Kidney (tissue), 13 donors: ENCODE measurements at regions not wholly inside any gene's neighbourhood (a gene's known extent, or its start where the extent isn't known, plus 50 kb on each side); places are given as distances from the start of the nearest gene placed in this dataset.

Experiments
- DNase-seq, 5 donors: peaks; one replicate each; pipeline ENCODE4 v3.0.0-alpha.2; 2013 to 2020
- FAIRE-seq: peaks from 2 replicates; lab custom pipeline; 2012; peaks lifted over from hg19 to GRCh38; lab: Jason Lieb, UNC
- H3K27ac ChIP-seq, 2 donors: one replicate each; pipeline ENCODE4 v1.7.0; 2013; ENCODE audit warnings: low read depth in 2 of 2, low read length in 2 of 2, inconsistent platforms in 1 of 2
- H3K27me3 ChIP-seq: one replicate; pipeline ENCODE4 v1.7.1; 2013; ENCODE audit warnings: low read length, inconsistent platforms; ENCODE audit not compliant: control insufficient read depth, insufficient read depth
- H3K36me3 ChIP-seq, 3 donors: one replicate each; pipeline versions ENCODE4 v1.7.0 to v1.7.1; 2013; ENCODE audit warnings: low read length in 3 of 3, control low read depth in 1 of 3, inconsistent platforms in 1 of 3; ENCODE audit not compliant: insufficient read depth in 3 of 3, control insufficient read depth in 2 of 3
- H3K4me1 ChIP-seq, 3 donors: one replicate each; pipeline versions ENCODE4 v1.7.0 to v1.7.1; 2013; ENCODE audit warnings: low read length in 3 of 3, inconsistent platforms in 1 of 3, low read depth in 1 of 3; ENCODE audit not compliant: control insufficient read depth in 2 of 3, insufficient read depth in 2 of 3
- H3K4me3 ChIP-seq, 3 donors: one replicate each; pipeline versions ENCODE4 v1.7.0 to v1.8.1; 2013; ENCODE audit warnings: low read length in 3 of 3, control low read depth in 1 of 3, inconsistent platforms in 1 of 3
- H3K9ac ChIP-seq, 3 donors: one replicate each; pipeline versions ENCODE4 v1.7.0 to v1.7.1; 2013; ENCODE audit warnings: low read length in 3 of 3, control low read depth in 1 of 3, inconsistent platforms in 1 of 3
- H3K9me3 ChIP-seq, 3 donors: one replicate each; pipeline versions ENCODE4 v1.7.0 to v1.7.1; 2013; ENCODE audit warnings: low read length in 3 of 3, control low read depth in 1 of 3, inconsistent platforms in 1 of 3; ENCODE audit not compliant: control insufficient read depth in 2 of 3, insufficient read depth in 1 of 3
- CTCF ChIP-seq: IDR thresholded peaks from 3 replicates; pipeline ENCODE4 v1.5.1; 2012; ENCODE audit warnings: mild to moderate bottlenecking, moderate library complexity, borderline replicate concordance; ENCODE audit not compliant: insufficient read depth; ENCODE audit errors: extremely low read depth
- intact Hi-C: fragments of 100-400 bp; cut with DNase I; formaldehyde crosslinking; loops from one replicate; pipeline ENCODE4 v1.11.1; 2022
- donor health status: control.
- donor health status: control.
- donor health status: control.
- donor health status: control.
- donor health status: control.
- donor health status: DM: yes; HTN: yes; CAD: no.
- donor health status: Normal renal cell carcinoma (clear cell type).

GRCh38 chr13:104251931-104252330, 1185.7 kb upstream of the SLC10A2 start:
- FAIRE-seq (no peak), DNase-seq (no peak)
- no peak for TF ChIP-seq CTCF
- Histone ChIP-seq H3K9ac (no peak overlapping the region), H3K4me3 (no peak overlapping the region), H3K4me1 (no peaks in the 10 kb centered on the region), H3K27me3 (no peaks in the 10 kb centered on the region), H3K9me3 (no peaks in the 10 kb centered on the region), H3K36me3 (no peaks in the 10 kb centered on the region), H3K27ac (no peak overlapping the region)
- intact Hi-C loops: no loop called here

- FAIRE-seq (no peak), DNase-seq (no peak)
- H3K36me3 ChIP-seq: no peaks in the 10 kb centered on the region
- intact Hi-C loops: no loop called here
- no peaks in the 10 kb centered on the region for H3K9me3 ChIP-seq
- no peak for TF ChIP-seq CTCF
- no peak overlapping the region for H3K27ac ChIP-seq
- no peak overlapping the region for H3K4me3 ChIP-seq
- no peaks in the 10 kb centered on the region for H3K27me3 ChIP-seq
- no peaks in the 10 kb centered on the region for H3K4me1 ChIP-seq
- H3K9ac ChIP-seq: no peak overlapping the region
Measured at GRCh38 chr13:104246955-104247354, 1180.7 kb upstream of the SLC10A2 start.

- no peaks in the 10 kb centered on the region for H3K36me3 ChIP-seq
- no peak overlapping the region for H3K4me3 ChIP-seq
- H3K4me1 ChIP-seq: no peaks in the 10 kb centered on the region
- no peak overlapping the region for H3K27ac ChIP-seq
- H3K27me3 ChIP-seq: no peaks in the 10 kb centered on the region
- no peak for TF ChIP-seq CTCF
- no peak overlapping the region for H3K9ac ChIP-seq
- no peaks in the 10 kb centered on the region for H3K9me3 ChIP-seq
- intact Hi-C loops: no loop called here
- no peak for FAIRE-seq
- no peak for DNase-seq
Measured at GRCh38 chr13:104206450-104207044, 1140.3 kb upstream of the SLC10A2 start.

GRCh38 chr13:104204177-104204576, 1138.0 kb upstream of the SLC10A2 start:
- Histone ChIP-seq H3K9me3 (no peaks in the 10 kb centered on the region), H3K27ac (no peak overlapping the region), H3K4me3 (no peak overlapping the region), H3K9ac (no peak overlapping the region), H3K4me1 (no peaks in the 10 kb centered on the region), H3K36me3 (no peaks in the 10 kb centered on the region), H3K27me3 (no peaks in the 10 kb centered on the region)
- TF ChIP-seq CTCF: no peak
- DNase-seq (no peak), FAIRE-seq (no peak)
- intact Hi-C loops: no loop called here
